DMS153 treated with DMSO at 0.1 percent for 48 hours (cell line): ENCODE measurements at regions not wholly inside any gene's neighbourhood (a gene's known extent, or its start where the extent isn't known, plus 50 kb on each side); places are given as distances from the start of the nearest gene placed in this dataset.

Experiments
- DNase-seq: peaks from one replicate; lab custom pipeline; 2025; ENCODE audit not compliant: unreplicated experiment; lab: John Stamatoyannopoulos, UW

DNA sequence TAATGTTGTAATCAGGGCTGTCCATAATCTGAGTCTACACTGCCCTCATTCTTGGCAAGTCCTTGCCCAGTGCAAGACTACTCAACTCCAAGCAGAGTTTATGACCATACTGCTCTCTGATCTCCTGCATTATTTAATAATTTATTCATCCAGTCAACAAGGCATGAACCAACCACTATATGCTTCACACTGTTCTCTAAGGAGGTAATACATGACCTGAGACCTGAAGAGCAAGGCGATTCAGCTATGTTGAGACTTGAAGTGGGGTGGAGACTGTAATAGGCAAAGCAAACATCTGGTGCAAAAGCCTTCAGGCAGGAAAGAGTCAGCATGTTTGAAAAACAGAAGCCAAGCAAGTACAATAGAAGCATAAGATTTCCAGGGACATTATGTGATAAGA lies 1362.8 kb downstream of the ROBO2 start:
- DNase-seq, result no peak

- DNase-seq, result no peak
Measured at GRCh38 chr3:78405745-78406144, 1362.1 kb downstream of the ROBO1 start.

GRCh38 chr3:78406396-78406795 lies 1361.4 kb downstream of the ROBO1 start:
- no peak for DNase-seq

DNA sequence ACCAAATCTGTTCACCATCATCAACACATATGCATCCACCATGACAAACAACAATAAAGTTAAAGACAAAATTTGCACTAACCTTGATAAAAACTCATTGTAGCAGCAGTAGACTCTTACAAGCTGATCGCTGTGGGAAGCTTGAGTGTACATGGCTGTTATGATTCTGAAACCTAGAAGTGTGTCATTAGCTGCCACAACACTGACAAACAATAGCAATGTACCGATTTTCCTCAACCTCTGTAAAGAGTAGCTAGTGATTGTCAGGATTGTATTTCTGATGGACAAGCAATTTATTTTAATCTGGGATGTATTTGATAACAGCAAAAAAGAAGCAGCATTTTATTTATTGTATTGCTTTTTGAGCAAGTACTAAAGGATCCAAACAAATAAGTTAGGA lies 1357.7 kb downstream of the ROBO1 start:
- no peak for DNase-seq

DNA sequence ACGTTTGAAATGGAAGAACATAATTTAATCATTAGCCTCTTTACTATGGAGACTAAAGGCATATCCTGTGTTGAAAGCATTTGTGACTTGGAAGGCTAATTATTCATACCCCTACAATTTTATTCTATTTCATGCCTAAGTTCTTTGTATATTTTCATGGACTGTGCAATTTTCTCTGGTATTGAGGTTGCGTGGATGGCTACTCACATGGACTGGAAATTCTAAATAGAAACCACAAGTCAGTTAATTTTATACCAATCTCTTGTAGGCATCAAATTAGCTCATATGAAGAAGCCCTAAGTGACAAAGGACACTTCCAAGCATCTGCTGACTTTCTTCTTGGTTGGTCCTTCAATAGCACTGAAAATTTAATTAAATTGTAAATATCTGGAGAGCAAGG lies 1353.5 kb downstream of the ROBO1 start:
- DNase-seq, result no peak

DNA sequence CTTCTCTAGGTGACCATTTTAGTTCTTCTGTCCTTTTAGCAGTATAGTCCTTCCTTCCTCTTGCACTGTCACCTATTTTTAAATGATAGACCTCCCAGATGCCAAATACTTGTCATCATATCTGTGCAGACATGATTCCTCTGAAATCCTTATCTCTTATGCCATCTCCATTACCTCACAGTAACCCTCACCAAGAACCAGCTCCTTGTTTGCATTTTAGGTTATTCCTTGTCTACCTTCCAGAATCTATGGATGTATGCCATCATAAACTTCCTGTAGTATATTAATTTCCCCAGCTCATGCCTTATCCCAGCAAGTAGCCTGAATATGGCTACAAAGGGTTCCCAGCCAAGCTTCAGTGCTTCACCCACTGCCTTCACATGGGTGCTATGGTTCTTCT lies 1347.2 kb downstream of the ROBO1 start:
- DNase-seq, result no peak

- DNase-seq, result no peak
Measured at GRCh38 chr3:78421247-78421966, 1346.4 kb downstream of the ROBO1 start.

DNA sequence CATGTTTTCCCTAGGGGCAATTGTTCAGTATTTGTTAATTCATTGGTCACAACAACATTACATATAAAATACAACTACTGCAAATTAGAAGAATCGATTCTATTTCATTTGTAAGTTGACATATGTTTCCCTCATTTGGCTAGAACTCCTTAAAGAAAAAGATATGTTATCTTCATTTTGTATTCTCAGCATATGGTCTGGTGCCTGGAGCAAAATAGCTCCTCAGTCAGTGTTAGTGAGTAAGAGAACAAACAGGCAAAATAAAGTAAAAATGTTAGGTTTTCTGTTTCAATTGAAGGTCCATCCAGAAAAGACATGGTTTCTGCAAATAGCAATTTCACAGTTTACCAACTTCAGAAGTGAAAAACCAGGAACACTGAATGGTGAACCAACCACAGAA lies 1343.1 kb downstream of the ROBO1 start:
- DNase-seq, result no peak

DNA sequence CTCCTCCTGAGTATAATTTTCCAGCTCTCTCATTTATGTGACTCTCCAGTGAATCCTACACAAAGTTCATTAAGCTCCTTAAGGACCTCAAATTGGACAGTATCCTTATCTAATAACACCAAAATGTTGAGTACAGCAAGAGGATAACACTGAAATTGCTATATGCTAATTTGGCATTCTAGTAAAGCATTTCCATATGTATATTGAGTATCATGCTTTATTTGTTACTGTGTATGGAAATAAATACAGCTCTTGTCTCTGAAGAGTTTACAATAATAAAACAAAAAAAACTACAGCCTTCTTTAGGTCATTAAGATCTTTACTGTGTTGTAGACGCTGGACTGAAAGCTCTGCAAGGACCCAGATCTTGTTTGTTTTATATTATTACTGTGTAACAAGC lies 1341.3 kb downstream of the ROBO1 start:
- no peak for DNase-seq

DNA sequence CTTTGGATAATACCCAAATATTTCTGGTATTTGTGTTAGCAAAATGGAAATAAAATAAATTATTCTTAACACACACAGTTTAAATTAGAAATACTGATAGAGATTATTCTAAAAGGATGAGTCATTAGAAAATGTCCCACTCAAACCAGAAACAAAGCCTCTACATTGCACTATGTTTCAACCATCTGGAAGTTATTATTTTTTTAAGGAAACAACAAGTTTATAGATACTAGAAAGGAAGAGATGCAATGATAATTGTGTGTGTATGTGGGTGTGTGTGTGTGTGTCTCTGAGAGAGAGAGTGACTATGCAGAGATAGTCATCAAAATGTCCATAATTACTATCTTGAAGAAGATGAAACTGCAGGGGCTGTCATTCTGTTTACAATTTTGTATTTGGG lies 1340.5 kb downstream of the ROBO1 start:
- DNase-seq, result no peak

DNA sequence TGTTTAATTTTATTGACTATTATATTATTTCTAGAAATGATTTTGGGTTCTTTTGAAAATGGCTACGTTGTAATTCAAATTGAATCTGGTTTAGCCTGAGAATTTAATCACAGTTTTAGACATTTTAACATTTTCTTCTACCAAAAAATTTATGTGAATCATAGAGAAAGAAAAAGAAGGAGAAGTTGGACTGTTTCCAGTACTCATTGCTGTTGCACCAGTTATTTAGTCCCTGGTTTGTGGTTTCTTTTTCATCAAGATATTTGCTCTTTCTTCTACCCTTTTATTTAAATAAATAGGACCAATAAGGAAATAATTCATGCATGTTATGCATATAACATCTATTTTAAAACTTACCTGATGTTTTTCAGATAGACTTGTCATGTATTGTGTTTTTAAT lies 1337.1 kb downstream of the ROBO1 start:
- no peak for DNase-seq

DNA sequence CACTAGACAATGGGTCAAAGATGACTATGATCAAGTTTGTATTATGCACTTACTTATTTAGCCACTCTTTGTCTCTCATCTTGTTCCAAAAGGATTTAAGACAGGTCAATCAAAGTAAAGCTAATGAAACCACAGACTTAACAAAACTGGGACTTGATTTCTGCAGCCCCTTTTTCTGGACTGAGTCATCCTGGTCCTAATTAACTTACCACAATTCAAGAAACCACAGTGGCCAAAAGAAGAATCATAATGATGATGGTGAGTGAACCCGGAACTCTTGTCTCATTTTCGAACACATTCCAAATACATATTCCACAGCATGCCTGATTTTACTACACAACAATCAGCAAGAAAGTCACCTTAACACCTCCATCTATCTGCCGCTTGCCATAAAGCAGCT lies 1333.0 kb downstream of the ROBO1 start:
- DNase-seq, result no peak

DNA sequence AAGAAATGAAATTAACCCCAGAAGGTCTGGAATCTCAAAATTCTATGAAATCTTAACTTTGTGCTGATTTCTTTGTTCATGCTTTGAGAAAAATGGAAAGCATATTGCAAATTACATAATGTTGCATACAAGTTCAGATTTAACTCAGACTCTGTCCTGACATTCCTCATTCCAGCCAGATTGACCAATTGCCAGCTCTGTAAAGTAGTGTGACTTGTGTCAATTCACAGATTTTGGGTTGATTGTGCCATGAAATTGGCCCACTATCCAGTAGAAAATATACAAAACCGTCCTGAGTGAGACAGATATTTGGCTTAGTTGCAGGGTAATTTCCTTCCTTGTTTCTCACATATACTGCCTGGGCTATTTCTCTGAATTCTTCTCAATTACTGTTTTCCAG lies 1312.6 kb downstream of the ROBO1 start:
- no peak for DNase-seq

DNA sequence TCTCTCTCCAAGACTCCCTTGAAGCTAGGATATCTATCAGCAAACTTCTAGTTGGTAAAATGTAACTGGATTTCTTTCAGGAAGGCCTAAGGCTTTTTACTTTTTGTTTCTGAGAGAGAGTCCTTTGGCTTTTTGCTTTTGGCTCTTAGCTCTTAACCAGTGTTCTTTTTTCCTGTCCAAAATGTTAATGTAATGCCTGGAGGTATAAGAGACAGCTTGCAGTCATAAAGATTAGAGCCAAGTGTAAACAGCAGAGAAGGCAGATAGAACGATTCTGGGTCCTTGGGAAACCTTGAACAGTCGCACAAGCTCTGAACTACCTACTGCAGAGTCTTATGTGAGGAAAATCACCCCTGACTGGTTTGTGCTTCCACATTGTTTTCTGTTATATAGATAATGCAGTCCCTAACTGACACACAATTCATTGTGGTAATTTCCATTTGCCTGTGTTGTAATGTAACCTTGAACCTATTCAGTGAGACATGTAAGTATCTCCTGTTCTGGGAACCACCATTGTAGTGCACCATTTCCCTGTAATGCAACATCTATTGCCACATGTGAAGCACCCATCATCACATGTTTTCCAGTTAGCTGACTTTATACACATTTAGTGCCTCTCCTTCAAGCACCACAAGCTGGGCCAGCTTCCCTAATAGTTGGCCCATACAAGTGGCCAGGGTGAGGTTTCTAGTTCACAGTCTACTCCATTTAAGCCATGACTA lies 1311.9 kb downstream of the ROBO1 start:
- no peak for DNase-seq

DNA sequence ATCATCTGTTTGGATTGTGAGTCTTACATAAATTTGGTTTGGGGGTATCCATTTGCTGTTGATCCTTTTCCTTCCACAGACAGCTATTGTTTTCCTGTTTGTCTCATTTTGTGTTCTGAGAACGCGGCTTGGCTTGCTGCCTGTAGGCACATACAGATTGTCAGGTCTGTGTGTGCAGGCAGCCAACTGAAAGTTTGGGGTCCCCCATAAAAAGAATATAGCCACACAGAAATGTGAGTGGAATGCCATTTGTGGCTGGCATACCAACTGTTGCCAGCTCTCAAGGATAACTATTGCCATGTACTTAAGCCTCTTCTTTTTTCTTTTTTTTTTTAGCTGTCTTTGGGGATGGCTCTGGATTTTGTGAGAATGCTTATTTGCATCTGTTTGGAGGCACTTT lies 1308.0 kb downstream of the ROBO1 start:
- DNase-seq, result no peak

DNA sequence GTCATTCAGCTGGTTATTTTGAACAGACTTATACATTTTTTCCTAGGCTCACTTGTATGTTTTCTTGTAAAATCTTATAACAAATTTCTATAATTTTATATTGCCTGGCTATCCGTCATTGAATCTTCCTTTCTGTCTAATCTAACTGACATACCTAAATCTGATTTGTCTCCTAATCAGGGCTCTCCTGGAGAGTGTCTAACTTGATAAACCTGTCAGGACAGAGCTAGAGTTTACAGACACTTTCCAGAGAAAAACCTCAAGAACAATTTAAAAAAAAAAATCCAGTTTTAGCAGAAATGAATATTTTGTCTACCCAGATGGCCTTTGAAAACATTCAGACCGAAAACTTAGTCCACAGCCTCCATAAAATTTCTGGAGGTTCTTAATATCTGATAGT lies 1305.8 kb downstream of the ROBO1 start:
- no peak for DNase-seq

DNA sequence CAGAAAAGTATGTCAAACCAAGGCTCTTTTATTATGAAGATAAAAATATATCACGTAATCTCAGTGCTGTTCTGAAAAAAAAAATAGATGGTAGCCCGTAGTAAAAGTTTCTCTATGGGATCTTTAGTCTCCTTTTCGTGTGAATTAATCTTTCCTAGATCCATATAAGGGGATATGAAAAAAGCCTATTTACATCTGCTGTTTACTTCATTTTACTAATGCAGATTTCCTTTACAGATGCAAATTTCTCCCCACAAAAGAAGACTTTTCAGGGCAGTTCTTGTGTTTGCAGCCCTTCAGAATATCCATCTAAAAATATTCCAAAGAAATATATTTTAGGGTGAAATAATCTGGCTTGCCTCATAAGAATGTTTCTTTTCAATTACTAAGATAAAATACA lies 1291.7 kb downstream of the ROBO1 start:
- DNase-seq, result no peak

DNA sequence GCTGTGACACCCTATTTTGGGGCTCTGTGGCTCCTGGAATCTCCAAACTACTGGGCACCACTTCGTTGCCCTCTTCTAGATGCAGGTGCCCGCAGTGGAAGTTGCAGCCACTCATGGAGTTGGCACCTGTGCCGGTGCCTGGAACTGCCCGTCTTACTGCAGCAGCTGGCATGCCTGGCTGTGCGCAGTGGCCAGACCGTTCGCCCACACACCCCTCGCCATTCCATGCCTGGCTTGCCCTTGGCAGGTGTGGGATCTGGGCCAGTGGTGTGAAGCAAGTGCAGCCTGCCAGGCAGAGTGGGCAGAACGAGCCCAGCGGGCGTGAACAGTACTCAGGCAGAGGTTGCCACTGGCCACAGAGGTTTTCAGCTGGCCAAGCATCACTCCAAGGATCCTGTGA lies 1286.7 kb downstream of the ROBO1 start:
- DNase-seq, result no peak

- no peak for DNase-seq
Measured at GRCh38 chr3:78483090-78483489, 1284.7 kb downstream of the ROBO1 start.

GRCh38 chr3:78494851-78495250 lies 1272.9 kb downstream of the ROBO1 start:
- no peak for DNase-seq

GRCh38 chr3:78495301-78495700 lies 1272.5 kb downstream of the ROBO1 start:
- no peak for DNase-seq

- DNase-seq, result no peak
Measured at GRCh38 chr3:78496501-78496900, 1271.3 kb downstream of the ROBO1 start.

- DNase-seq, result no peak
Measured at GRCh38 chr3:78497021-78497420, 1270.8 kb downstream of the ROBO1 start.
